ENCODE measurements at regions not wholly inside any gene's neighbourhood (a gene's known extent, or its start where the extent isn't known, plus 50 kb on each side); places are given as distances from the start of the nearest gene placed in this dataset.

DNA sequence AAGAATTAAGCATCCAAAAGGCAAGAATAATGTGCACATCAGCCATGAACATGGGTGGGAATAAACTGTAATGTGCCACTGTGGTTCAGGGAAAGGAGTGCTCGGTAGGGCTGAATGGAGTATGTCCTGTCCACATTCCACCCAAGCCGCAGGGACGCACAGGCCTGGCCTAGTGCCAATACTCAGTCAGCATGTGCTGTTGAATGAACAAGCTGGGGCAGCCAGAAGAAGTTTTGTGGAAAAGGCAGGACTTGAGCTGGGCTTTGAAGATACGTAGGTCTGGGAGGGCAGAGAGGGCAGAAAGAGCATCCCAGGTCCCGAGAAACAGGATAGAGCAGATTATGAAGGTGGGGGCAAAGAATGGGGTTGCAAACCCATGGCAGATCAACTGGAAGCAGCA, 60.0 kb upstream of the PLET1 start:
- TF ChIP-seq, protein P1, sequence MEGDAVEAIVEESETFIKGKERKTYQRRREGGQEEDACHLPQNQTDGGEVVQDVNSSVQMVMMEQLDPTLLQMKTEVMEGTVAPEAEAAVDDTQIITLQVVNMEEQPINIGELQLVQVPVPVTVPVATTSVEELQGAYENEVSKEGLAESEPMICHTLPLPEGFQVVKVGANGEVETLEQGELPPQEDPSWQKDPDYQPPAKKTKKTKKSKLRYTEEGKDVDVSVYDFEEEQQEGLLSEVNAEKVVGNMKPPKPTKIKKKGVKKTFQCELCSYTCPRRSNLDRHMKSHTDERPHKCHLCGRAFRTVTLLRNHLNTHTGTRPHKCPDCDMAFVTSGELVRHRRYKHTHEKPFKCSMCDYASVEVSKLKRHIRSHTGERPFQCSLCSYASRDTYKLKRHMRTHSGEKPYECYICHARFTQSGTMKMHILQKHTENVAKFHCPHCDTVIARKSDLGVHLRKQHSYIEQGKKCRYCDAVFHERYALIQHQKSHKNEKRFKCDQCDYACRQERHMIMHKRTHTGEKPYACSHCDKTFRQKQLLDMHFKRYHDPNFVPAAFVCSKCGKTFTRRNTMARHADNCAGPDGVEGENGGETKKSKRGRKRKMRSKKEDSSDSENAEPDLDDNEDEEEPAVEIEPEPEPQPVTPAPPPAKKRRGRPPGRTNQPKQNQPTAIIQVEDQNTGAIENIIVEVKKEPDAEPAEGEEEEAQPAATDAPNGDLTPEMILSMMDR (IDR thresholded peaks at IDR 0.05) = no peak
- no peak for TF ChIP-seq POLR2A (IDR thresholded peaks at IDR 0.05)
- TF ChIP-seq POLR2AphosphoS5 (IDR thresholded peaks at IDR 0.05; ENCODE audit: insufficient read depth in 1 of 2, low read depth in 1 of 2) = no peak

Data from vagina (tissue), 2 donors.